ENCODE measurements at regions not wholly inside any gene's neighbourhood (a gene's known extent, or its start where the extent isn't known, plus 50 kb on each side); places are given as distances from the start of the nearest gene placed in this dataset.

GRCh38 chr5:148926207-148926606, 99.8 kb downstream of the ADRB2 start:
- Histone ChIP-seq H3K9me3 (no peaks in the 10 kb centered on the region), H3K4me1 (peaks cover 0 to 47% (median 14%) of the 10 kb centered on the region in 4 donors), H3K27me3 (no peaks in the 10 kb centered on the region), H3K4me3 (no peak overlapping the region), H3K36me3 (no peaks in the 10 kb centered on the region), H3K27ac (replicated peaks in 1 of 4) (no peak overlapping the region)
- WGBS: 89% methylated on average over 5 of the region's 5 CpGs
- no peak for TF ChIP-seq POLR2A (IDR thresholded peaks at IDR 0.05; ENCODE audit: low read depth)
- TF ChIP-seq POLR2AphosphoS5 (IDR thresholded peaks at IDR 0.05): no peak
- DNase-seq (ENCODE audit: extremely low spot score): no peak
- intact Hi-C loops (cut with DNase I): no loop called here

GRCh38 chr5:148927307-148927946, 101.0 kb downstream of the ADRB2 start:
- TF ChIP-seq, protein P1, sequence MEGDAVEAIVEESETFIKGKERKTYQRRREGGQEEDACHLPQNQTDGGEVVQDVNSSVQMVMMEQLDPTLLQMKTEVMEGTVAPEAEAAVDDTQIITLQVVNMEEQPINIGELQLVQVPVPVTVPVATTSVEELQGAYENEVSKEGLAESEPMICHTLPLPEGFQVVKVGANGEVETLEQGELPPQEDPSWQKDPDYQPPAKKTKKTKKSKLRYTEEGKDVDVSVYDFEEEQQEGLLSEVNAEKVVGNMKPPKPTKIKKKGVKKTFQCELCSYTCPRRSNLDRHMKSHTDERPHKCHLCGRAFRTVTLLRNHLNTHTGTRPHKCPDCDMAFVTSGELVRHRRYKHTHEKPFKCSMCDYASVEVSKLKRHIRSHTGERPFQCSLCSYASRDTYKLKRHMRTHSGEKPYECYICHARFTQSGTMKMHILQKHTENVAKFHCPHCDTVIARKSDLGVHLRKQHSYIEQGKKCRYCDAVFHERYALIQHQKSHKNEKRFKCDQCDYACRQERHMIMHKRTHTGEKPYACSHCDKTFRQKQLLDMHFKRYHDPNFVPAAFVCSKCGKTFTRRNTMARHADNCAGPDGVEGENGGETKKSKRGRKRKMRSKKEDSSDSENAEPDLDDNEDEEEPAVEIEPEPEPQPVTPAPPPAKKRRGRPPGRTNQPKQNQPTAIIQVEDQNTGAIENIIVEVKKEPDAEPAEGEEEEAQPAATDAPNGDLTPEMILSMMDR (IDR thresholded peaks at IDR 0.05): no peak
- TF ChIP-seq EP300 (IDR thresholded peaks at IDR 0.05): no peak
- TF ChIP-seq POLR2AphosphoS5 (IDR thresholded peaks at IDR 0.05): no peak
- no peak for TF ChIP-seq POLR2A (IDR thresholded peaks at IDR 0.05; ENCODE audit: low read depth)
- Histone ChIP-seq H3K27me3 (no peaks in the 10 kb centered on the region), H3K4me1 (peaks cover 0 to 54% (median 17%) of the 10 kb centered on the region in 4 donors), H3K36me3 (no peaks in the 10 kb centered on the region), H3K27ac (replicated peaks in 1 of 4) (no peak overlapping the region), H3K4me3 (no peak overlapping the region), H3K9me3 (no peaks in the 10 kb centered on the region)
- 75% methylated on average over 3 of the region's 3 CpGs for WGBS
- intact Hi-C loops (cut with DNase I): no loop called here
- no peak for DNase-seq (ENCODE audit: extremely low spot score)

- intact Hi-C loops (cut with DNase I): no loop called here
- Histone ChIP-seq H3K4me3 (no peak overlapping the region), H3K27me3 (no peaks in the 10 kb centered on the region), H3K9me3 (no peaks in the 10 kb centered on the region), H3K36me3 (no peaks in the 10 kb centered on the region), H3K27ac (replicated peaks in 1 of 4) (no peak overlapping the region), H3K4me1 (peaks cover 0 to 56% (median 20%) of the 10 kb centered on the region in 4 donors)
- DNase-seq (ENCODE audit: extremely low spot score): no peak
- TF ChIP-seq, protein P1 (IDR thresholded peaks at IDR 0.05): no peak
Measured at GRCh38 chr5:148928141-148928540, 101.7 kb downstream of the ADRB2 start.

DNA sequence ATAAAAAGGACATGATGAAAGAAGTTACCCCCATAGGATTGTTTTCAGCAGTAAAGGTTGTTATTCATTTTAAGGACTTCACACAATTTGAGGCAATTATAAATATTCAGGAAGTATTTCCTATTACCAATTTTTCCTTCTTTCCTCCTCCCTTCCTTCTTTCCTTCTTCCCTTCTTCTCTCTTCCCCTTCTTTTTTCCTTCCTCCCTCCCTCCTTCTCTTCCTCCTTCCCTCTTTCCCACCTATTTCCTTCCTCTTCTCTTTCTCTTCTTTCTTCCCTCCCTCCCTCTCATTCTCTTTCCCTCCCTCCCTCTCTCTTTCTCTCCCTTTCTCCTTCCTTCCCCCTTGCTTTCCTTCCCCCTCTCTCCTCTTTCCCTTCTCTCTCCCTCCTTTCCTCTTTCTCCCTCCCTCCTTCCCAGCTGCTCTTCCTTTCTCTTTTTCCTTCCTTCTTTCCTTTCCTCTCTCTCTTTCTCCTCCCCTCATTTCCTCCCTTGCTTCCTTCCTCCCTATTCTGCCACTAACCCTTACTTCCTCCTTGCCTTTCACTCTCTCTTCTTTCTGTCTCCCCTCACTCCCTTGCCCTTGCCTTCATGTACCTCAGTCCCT, 105.1 kb downstream of the ADRB2 start:
- no peak overlapping the region for H3K4me3 ChIP-seq
- TF ChIP-seq, protein P1 (IDR thresholded peaks at IDR 0.05): no peak
- TF ChIP-seq EP300 (IDR thresholded peaks at IDR 0.05) (no peak), POLR2AphosphoS5 (IDR thresholded peaks at IDR 0.05) (no peak), POLR2A (IDR thresholded peaks at IDR 0.05; ENCODE audit: low read depth) (no peak)
- no peaks in the 10 kb centered on the region for H3K9me3 ChIP-seq
- H3K36me3 ChIP-seq: no peaks in the 10 kb centered on the region
- H3K4me1 ChIP-seq: peaks cover 0 to 58% (median 18%) of the 10 kb centered on the region in 4 donors
- intact Hi-C loops (cut with DNase I): no loop called here
- no peaks in the 10 kb centered on the region for H3K27me3 ChIP-seq
- H3K27ac ChIP-seq (replicated peaks in 1 of 4): no peak overlapping the region
- DNase-seq (ENCODE audit: extremely low spot score): no peak

- Histone ChIP-seq H3K4me1 (peaks cover 0 to 61% (median 18%) of the 10 kb centered on the region in 4 donors), H3K4me3 (no peak overlapping the region), H3K27ac (replicated peaks in 1 of 4) (no peak overlapping the region), H3K36me3 (no peaks in the 10 kb centered on the region), H3K9me3 (no peaks in the 10 kb centered on the region), H3K27me3 (no peaks in the 10 kb centered on the region)
- no peak for DNase-seq (ENCODE audit: extremely low spot score)
- TF ChIP-seq, protein P1 (IDR thresholded peaks at IDR 0.05): no peak
- TF ChIP-seq POLR2AphosphoS5 (IDR thresholded peaks at IDR 0.05) (no peak), POLR2A (IDR thresholded peaks at IDR 0.05; ENCODE audit: low read depth) (no peak), EP300 (IDR thresholded peaks at IDR 0.05) (no peak)
- intact Hi-C loops (cut with DNase I): no loop called here
- WGBS: 74% methylated on average over 4 of the region's 4 CpGs
Measured at GRCh38 chr5:148932355-148932935, 106.0 kb downstream of the ADRB2 start.

All from esophagus muscularis mucosa (tissue), 4 donors.